ENCODE measurements at regions not wholly inside any gene's neighbourhood (a gene's known extent, or its start where the extent isn't known, plus 50 kb on each side); places are given as distances from the start of the nearest gene placed in this dataset.

DNA sequence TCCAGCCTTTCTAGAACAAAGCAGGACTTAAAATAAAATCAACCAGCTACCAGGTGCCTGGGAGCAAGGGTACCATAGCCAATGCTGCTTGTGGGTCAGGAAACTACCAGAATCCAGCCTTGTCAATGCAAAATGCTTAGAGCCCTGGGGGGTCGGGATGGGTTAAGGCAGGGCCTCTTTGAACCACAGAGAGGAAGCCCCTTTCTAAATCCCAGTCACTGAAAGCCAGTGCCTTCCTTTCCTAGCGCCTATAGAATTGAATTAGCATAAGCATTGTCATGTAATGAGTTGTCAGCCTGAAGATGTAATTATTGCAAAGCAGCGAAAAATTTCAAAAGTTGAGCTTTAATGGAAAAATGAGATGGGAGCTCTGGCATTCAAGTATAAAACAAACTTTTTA is 176.6 kb upstream of the DAB1 start:
- TF ChIP-seq, protein P1, sequence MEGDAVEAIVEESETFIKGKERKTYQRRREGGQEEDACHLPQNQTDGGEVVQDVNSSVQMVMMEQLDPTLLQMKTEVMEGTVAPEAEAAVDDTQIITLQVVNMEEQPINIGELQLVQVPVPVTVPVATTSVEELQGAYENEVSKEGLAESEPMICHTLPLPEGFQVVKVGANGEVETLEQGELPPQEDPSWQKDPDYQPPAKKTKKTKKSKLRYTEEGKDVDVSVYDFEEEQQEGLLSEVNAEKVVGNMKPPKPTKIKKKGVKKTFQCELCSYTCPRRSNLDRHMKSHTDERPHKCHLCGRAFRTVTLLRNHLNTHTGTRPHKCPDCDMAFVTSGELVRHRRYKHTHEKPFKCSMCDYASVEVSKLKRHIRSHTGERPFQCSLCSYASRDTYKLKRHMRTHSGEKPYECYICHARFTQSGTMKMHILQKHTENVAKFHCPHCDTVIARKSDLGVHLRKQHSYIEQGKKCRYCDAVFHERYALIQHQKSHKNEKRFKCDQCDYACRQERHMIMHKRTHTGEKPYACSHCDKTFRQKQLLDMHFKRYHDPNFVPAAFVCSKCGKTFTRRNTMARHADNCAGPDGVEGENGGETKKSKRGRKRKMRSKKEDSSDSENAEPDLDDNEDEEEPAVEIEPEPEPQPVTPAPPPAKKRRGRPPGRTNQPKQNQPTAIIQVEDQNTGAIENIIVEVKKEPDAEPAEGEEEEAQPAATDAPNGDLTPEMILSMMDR (IDR thresholded peaks at IDR 0.05; ENCODE audit: insufficient read depth, low read length, poor library complexity, severe bottlenecking): no peak
- TF ChIP-seq EZH2phosphoT487 (conservative IDR thresholded peaks at IDR 0.05; ENCODE audit: low read length): no peak
